GM12878 (cell line): ENCODE measurements at regions not wholly inside any gene's neighbourhood (a gene's known extent, or its start where the extent isn't known, plus 50 kb on each side); places are given as distances from the start of the nearest gene placed in this dataset.

Experiments
- ATAC-seq: fragments of 200-7000 bp; cut with Tn5 transposase; 3 replicates; pipeline ENCODE4 v1.9.1; 2020; ENCODE audit warnings: mild to moderate bottlenecking, moderate library complexity
- BruUV-seq: library from RNA; stranded (reverse); fragments of 400-500 nt; replicated peaks from 2 replicates; lab custom pipeline; 2021; lab: Mats Ljungman, UMichigan
- CTCF ChIA-PET: fragments of 300-600 bp; sonication (Branson Sonifier 250); formaldehyde crosslinking; extraction: SDS; loops from one replicate; lab custom pipeline; 2021; ENCODE audit warnings: inconsistent platforms; lab: Yijun Ruan, JAX
- POLR2A ChIA-PET: fragments of 350-600 bp; formaldehyde crosslinking; extraction: SDS; loops from one replicate; lab custom pipeline; 2021; ENCODE audit warnings: inconsistent platforms; lab: Charles Lee
- RAD21 ChIA-PET: fragments of 300-600 bp; sonication (Branson Sonifier 250); formaldehyde crosslinking; loops from one replicate; lab custom pipeline; 2023; ENCODE audit warnings: antibody characterized with exemption; ENCODE audit not compliant: unreplicated experiment; lab: Charles Lee
- SMC1A ChIA-PET: fragments of 300-600 bp; sonication (Branson Sonifier 250); formaldehyde crosslinking; loops from one replicate; lab custom pipeline; 2023; ENCODE audit not compliant: unreplicated experiment, uncharacterized antibody; lab: Charles Lee
- DNase-seq: peaks from one replicate; pipeline ENCODE4 v3.0.0-alpha.2; 2011; ENCODE audit warnings: low read depth, low spot score
- FAIRE-seq: peaks from 3 replicates; lab custom pipeline; 2011; peaks lifted over from hg19 to GRCh38; lab: Jason Lieb, UNC
- H2AFZ ChIP-seq: 2 replicates; pipeline ENCODE4 v1.6.0; 2011; ENCODE audit warnings: low read depth, low read length, control low read depth; ENCODE audit not compliant: control insufficient read depth
- H3K27ac ChIP-seq: 2 replicates; pipeline ENCODE4 v1.5.1; 2011; ENCODE audit warnings: control low read depth; ENCODE audit not compliant: control insufficient read depth, insufficient read depth
- H3K27me3 ChIP-seq, 2 experiments: replicated peaks in 1 of 2; 2 replicates each; pipeline versions ENCODE4 v1.6.0 to v1.6.1; 2011; ENCODE audit warnings: low read length in 1 of 2; ENCODE audit not compliant: control insufficient read depth in 2 of 2, insufficient read depth in 2 of 2
- H3K36me3 ChIP-seq, 2 experiments: 2 replicates each; pipeline ENCODE4 v1.5.1; 2011; ENCODE audit warnings: low read length in 1 of 2; ENCODE audit not compliant: control insufficient read depth in 2 of 2, insufficient read depth in 2 of 2
- H3K4me1 ChIP-seq: 2 replicates; pipeline ENCODE4 v1.6.1; 2011; ENCODE audit warnings: mild to moderate bottlenecking, low read length, moderate library complexity, mixed read lengths; ENCODE audit not compliant: control insufficient read depth, insufficient read depth
- H3K4me2 ChIP-seq: 2 replicates; pipeline ENCODE4 v1.6.0; 2011; ENCODE audit warnings: control low read depth; ENCODE audit not compliant: control insufficient read depth, insufficient read depth
- H3K4me3 ChIP-seq: fragments of 200-600 bp; sonication (generic); 2 replicates; pipeline ENCODE4 v1.5.1; 2016
- H3K79me2 ChIP-seq: 2 replicates; pipeline ENCODE4 v1.6.0; 2011; ENCODE audit warnings: low read length; ENCODE audit not compliant: control insufficient read depth, insufficient read depth
- H3K9ac ChIP-seq: 2 replicates; pipeline ENCODE4 v1.8.0; 2011; ENCODE audit warnings: low read length, control low read depth, mixed read lengths; ENCODE audit not compliant: control insufficient read depth, insufficient read depth
- H3K9me3 ChIP-seq: replicated peaks from 3 replicates; pipeline ENCODE4 v1.5.1; 2011; ENCODE audit warnings: mild to moderate bottlenecking, low read length; ENCODE audit not compliant: control insufficient read depth, insufficient read depth
- H4K20me1 ChIP-seq: 2 replicates; pipeline ENCODE4 v1.6.0; 2011; ENCODE audit not compliant: control insufficient read depth, insufficient read depth
- CBX5 ChIP-seq: sonication (generic); IDR thresholded peaks from 2 replicates; pipeline ENCODE4 v1.6.1; 2016; ENCODE audit warnings: low read depth, moderate library complexity, mild to moderate bottlenecking, inconsistent platforms
- CREM ChIP-seq: IDR thresholded peaks from 2 replicates; pipeline ENCODE4 v1.6.1; 2014; ENCODE audit warnings: antibody characterized with exemption, low read depth
- ESRRA ChIP-seq: IDR thresholded peaks from 2 replicates; pipeline ENCODE4 v1.6.1; 2012; ENCODE audit warnings: mild to moderate bottlenecking, low read length, improper control_type of control experiment
- EZH2 ChIP-seq: IDR thresholded peaks from 2 replicates; pipeline ENCODE4 v1.6.1; 2012; ENCODE audit warnings: low read depth, mild to moderate bottlenecking, control low read depth, inconsistent platforms, low read length, borderline replicate concordance; ENCODE audit not compliant: control insufficient read depth
- HDAC2 ChIP-seq: fragments of 200-600 bp; sonication (generic); IDR thresholded peaks from 2 replicates; pipeline ENCODE4 v1.6.1; 2017
- LARP7 ChIP-seq: fragments of 450-650 bp; IDR thresholded peaks from 2 replicates; pipeline ENCODE4 v1.6.1; 2017; ENCODE audit warnings: mild to moderate bottlenecking
- NFYB ChIP-seq: IDR thresholded peaks from 2 replicates; pipeline ENCODE4 v1.6.1; 2011; ENCODE audit warnings: low read depth, mild to moderate bottlenecking, low read length, improper control_type of control experiment, moderate library complexity; ENCODE audit not compliant: insufficient read depth
- PAX8 ChIP-seq: fragments of 450-650 bp; IDR thresholded peaks from 2 replicates; pipeline ENCODE4 v1.6.1; 2017; ENCODE audit warnings: mild to moderate bottlenecking, moderate library complexity
- PML ChIP-seq: IDR thresholded peaks from 2 replicates; pipeline ENCODE4 v1.6.1; 2012; ENCODE audit warnings: low read length, inconsistent platforms
- RAD21 ChIP-seq: IDR thresholded peaks from 2 replicates; pipeline ENCODE4 v1.6.1; 2011; ENCODE audit warnings: mild to moderate bottlenecking, low read depth, low read length, moderate library complexity; ENCODE audit not compliant: insufficient read depth
- SREBF2 ChIP-seq: IDR thresholded peaks from 2 replicates; pipeline ENCODE4 v1.6.1; 2012; ENCODE audit warnings: mild to moderate bottlenecking, low read length
- TCF7 ChIP-seq: IDR thresholded peaks from 2 replicates; pipeline ENCODE4 v1.6.1; 2014; ENCODE audit warnings: antibody characterized with exemption, borderline replicate concordance
- ZBED1 ChIP-seq: IDR thresholded peaks from 2 replicates; pipeline ENCODE4 v1.6.1; 2016; ENCODE audit warnings: borderline replicate concordance
- ZNF207 ChIP-seq: fragments of 450-650 bp; IDR thresholded peaks from 2 replicates; pipeline ENCODE4 v1.6.1; 2014; ENCODE audit warnings: antibody characterized with exemption, mild to moderate bottlenecking, borderline replicate concordance
- ZNF24 ChIP-seq: fragments of 450-650 bp; IDR thresholded peaks from 2 replicates; pipeline ENCODE4 v1.6.1; 2017; ENCODE audit warnings: antibody characterized with exemption, mild to moderate bottlenecking
- ZNF622 ChIP-seq: fragments of 450-650 bp; IDR thresholded peaks from 2 replicates; pipeline ENCODE4 v1.6.1; 2017; ENCODE audit warnings: mild to moderate bottlenecking, inconsistent platforms
- WGBS: methylation state at CpG from one replicate; pipeline ENCODE4 v1.1.6; 2016; ENCODE audit warnings: low lambda C conversion rate; ENCODE audit not compliant: insufficient replicate concordance, insufficient coverage; ENCODE audit errors: missing lambda C conversion rate; 5-methylcytosine and 5-hydroxymethylcytosine counted together
- in situ Hi-C: fragments of 300-500 bp; cut with MboI; formaldehyde crosslinking; loops from 9 replicates; pipeline ENCODE4 v1.14.3; 2018; ENCODE audit warnings: mixed read lengths
- intact Hi-C: fragments of 100-400 bp; cut with micrococcal nuclease; formaldehyde crosslinking; loops from one replicate; pipeline ENCODE4 v1.14.2; 2022; ENCODE audit not compliant: unreplicated experiment
- TF ChIP-seq, protein P1 (sequence below): IDR thresholded peaks from 2 replicates; pipeline ENCODE4 v1.6.1; 2012; ENCODE audit warnings: mild to moderate bottlenecking, low read depth, low read length

DNA sequence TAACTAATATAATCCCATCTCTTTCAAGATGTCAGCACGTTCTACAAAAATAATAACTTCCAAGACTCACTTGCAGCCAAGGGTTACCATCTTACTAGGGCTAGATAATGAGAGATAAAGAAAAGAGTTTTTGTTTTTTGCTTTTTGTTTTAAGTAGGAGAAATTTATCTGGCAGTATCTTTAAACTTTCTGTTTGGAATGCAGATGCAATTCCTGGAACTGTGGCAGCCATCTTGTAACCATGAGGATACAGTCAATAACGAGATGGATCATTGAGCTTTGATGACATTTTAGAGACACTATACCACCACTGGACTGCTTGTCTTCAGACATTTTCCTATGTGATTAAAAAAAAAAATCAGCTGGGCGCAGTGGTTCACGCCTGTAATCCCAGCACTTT, 171.2 kb upstream of the ARID2 start:
- H3K4me2 ChIP-seq = no peak overlapping the region
- no peak overlapping the region for H2AFZ ChIP-seq
- 55% methylated on average over 4 of the region's 4 CpGs for WGBS
- H3K27me3 ChIP-seq = no peaks in the 10 kb centered on the region
- CTCF ChIA-PET = interaction anchor here (0.9 to 2.5 kb wide), 2 partner anchors 15 to 19 kb away, joined by 3 to 8 read pairs; no protein-coding TSS in a partner anchor
- H4K20me1 ChIP-seq = no peaks in the 10 kb centered on the region
- FAIRE-seq (no peak), DNase-seq (no peak), ATAC-seq (no peak)
- no peak overlapping the region for H3K27ac ChIP-seq
- in situ Hi-C loops (no loop called here), intact Hi-C loops (loop anchor here (5.0 kb wide), 1 partner anchor 109 kb away; no protein-coding TSS in a partner anchor)
- RAD21 ChIA-PET = no interaction called here
- SMC1A ChIA-PET = interaction anchor here (0.7 to 1.7 kb wide), 2 partner anchors 14 to 343 kb away, joined by 4 to 6 read pairs; partner anchors contain the start of gene ANO6
- H3K9ac ChIP-seq = no peak overlapping the region
- H3K4me1 ChIP-seq = no peaks in the 10 kb centered on the region
- H3K79me2 ChIP-seq = no peaks in the 10 kb centered on the region
- POLR2A ChIA-PET = no interaction called here
- H3K9me3 ChIP-seq = no peaks in the 10 kb centered on the region
- H3K36me3 ChIP-seq = no peaks in the 10 kb centered on the region
- TF ChIP-seq, protein P1, sequence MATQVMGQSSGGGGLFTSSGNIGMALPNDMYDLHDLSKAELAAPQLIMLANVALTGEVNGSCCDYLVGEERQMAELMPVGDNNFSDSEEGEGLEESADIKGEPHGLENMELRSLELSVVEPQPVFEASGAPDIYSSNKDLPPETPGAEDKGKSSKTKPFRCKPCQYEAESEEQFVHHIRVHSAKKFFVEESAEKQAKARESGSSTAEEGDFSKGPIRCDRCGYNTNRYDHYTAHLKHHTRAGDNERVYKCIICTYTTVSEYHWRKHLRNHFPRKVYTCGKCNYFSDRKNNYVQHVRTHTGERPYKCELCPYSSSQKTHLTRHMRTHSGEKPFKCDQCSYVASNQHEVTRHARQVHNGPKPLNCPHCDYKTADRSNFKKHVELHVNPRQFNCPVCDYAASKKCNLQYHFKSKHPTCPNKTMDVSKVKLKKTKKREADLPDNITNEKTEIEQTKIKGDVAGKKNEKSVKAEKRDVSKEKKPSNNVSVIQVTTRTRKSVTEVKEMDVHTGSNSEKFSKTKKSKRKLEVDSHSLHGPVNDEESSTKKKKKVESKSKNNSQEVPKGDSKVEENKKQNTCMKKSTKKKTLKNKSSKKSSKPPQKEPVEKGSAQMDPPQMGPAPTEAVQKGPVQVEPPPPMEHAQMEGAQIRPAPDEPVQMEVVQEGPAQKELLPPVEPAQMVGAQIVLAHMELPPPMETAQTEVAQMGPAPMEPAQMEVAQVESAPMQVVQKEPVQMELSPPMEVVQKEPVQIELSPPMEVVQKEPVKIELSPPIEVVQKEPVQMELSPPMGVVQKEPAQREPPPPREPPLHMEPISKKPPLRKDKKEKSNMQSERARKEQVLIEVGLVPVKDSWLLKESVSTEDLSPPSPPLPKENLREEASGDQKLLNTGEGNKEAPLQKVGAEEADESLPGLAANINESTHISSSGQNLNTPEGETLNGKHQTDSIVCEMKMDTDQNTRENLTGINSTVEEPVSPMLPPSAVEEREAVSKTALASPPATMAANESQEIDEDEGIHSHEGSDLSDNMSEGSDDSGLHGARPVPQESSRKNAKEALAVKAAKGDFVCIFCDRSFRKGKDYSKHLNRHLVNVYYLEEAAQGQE = no peak
- TF ChIP-seq SREBF2 = no peak
- no peak for TF ChIP-seq CREM
- TF ChIP-seq LARP7 = no peak
- no peak for TF ChIP-seq EZH2
- TF ChIP-seq ZNF207 = no peak
- TF ChIP-seq HDAC2 = no peak
- TF ChIP-seq ESRRA = no peak
- TF ChIP-seq TCF7 = no peak
- no peak for TF ChIP-seq ZBED1
- TF ChIP-seq RAD21 = no peak
- no peak for TF ChIP-seq PAX8
- no peak for TF ChIP-seq ZNF622
- TF ChIP-seq PML = no peak
- no peak for TF ChIP-seq CBX5
- TF ChIP-seq NFYB = no peak
- TF ChIP-seq ZNF24 = no peak
- no TSS peak for BruUV-seq
- H3K4me3 ChIP-seq = no peak overlapping the region
